ENCODE measurements at regions not wholly inside any gene's neighbourhood (a gene's known extent, or its start where the extent isn't known, plus 50 kb on each side); places are given as distances from the start of the nearest gene placed in this dataset.

DNA sequence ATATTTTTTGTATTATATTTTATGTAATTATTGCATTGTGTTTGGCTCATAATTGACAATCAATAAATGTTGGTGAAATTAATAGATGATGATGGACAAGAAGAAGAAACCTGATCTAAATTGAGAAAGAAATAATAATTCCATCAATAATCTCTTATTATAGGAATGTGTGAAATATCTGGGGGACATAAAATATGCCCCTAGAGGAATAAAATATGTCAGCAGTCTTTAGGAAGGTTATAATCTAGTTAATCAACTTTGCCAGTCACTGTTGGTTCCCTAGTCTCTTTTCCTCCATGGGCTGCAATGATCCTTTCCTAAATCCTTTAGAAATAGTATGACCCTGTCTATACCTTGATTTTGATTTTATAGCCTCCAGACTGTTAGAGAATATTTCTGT, 549.7 kb upstream of the ADGRL4 start:
- TF ChIP-seq EZH2 (IDR thresholded peaks at IDR 0.05; ENCODE audit: borderline replicate concordance, low read length): no peak
- TF ChIP-seq, protein P1, sequence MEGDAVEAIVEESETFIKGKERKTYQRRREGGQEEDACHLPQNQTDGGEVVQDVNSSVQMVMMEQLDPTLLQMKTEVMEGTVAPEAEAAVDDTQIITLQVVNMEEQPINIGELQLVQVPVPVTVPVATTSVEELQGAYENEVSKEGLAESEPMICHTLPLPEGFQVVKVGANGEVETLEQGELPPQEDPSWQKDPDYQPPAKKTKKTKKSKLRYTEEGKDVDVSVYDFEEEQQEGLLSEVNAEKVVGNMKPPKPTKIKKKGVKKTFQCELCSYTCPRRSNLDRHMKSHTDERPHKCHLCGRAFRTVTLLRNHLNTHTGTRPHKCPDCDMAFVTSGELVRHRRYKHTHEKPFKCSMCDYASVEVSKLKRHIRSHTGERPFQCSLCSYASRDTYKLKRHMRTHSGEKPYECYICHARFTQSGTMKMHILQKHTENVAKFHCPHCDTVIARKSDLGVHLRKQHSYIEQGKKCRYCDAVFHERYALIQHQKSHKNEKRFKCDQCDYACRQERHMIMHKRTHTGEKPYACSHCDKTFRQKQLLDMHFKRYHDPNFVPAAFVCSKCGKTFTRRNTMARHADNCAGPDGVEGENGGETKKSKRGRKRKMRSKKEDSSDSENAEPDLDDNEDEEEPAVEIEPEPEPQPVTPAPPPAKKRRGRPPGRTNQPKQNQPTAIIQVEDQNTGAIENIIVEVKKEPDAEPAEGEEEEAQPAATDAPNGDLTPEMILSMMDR (IDR thresholded peaks at IDR 0.05; ENCODE audit: low read length): peak; percentile 18; the same call in 1 of the 2 replicates
